CD14-positive monocyte (primary cell): ENCODE measurements at regions not wholly inside any gene's neighbourhood (a gene's known extent, or its start where the extent isn't known, plus 50 kb on each side); places are given as distances from the start of the nearest gene placed in this dataset.

ENCODE experiments used
- DNase-seq, 3 donors: peaks; one replicate each; pipeline ENCODE4 v3.0.0-alpha.2; 2011 to 2022
- H2AFZ ChIP-seq: 2 replicates; pipeline ENCODE4 v1.6.0; 2012; ENCODE audit warnings: mild to moderate bottlenecking, low read depth, low read length, inconsistent platforms; ENCODE audit not compliant: insufficient read depth, poor library complexity, severe bottlenecking
- H3K27ac ChIP-seq, 2 donors: 1 replicate in 1 of 2; 2 replicates in 1 of 2; pipeline ENCODE4 v1.5.1; 2012 to 2013; ENCODE audit warnings: low read length in 2 of 2, control low read depth in 1 of 2, inconsistent platforms in 1 of 2, low read depth in 1 of 2, mild to moderate bottlenecking in 1 of 2
- H3K27me3 ChIP-seq, 2 donors: one replicate each; pipeline versions ENCODE4 v1.6.0 to v1.6.1; 2011 to 2013; ENCODE audit warnings: low read length in 2 of 2; ENCODE audit not compliant: control insufficient read depth in 2 of 2, insufficient read depth in 2 of 2
- H3K36me3 ChIP-seq, 2 donors: replicated peaks in 1 of 2; 1 replicate in 1 of 2; 2 replicates in 1 of 2; pipeline versions ENCODE4 v1.5.1 to v1.6.1; 2012 to 2013; ENCODE audit warnings: low read length in 2 of 2, control low read depth in 1 of 2, inconsistent platforms in 1 of 2, mild to moderate bottlenecking in 1 of 2; ENCODE audit not compliant: insufficient read depth in 2 of 2, control insufficient read depth in 1 of 2
- H3K4me1 ChIP-seq, 2 donors: 1 replicate in 1 of 2; 2 replicates in 1 of 2; pipeline versions ENCODE4 v1.5.1 to v1.6.1; 2012 to 2013; ENCODE audit warnings: low read length in 2 of 2, control low read depth in 1 of 2, inconsistent platforms in 1 of 2, mild to moderate bottlenecking in 1 of 2, moderate library complexity in 1 of 2; ENCODE audit not compliant: insufficient read depth in 2 of 2, control insufficient read depth in 1 of 2
- H3K4me2 ChIP-seq: replicated peaks from 2 replicates; pipeline ENCODE3; 2012; ENCODE audit warnings: low read length, moderate library complexity, mild to moderate bottlenecking; ENCODE audit not compliant: poor library complexity, severe bottlenecking; ENCODE audit errors: extremely low read depth
- H3K4me3 ChIP-seq, 3 experiments: fragments of 200-600 bp in 1 of 3; sonication (generic) in 1 of 3; replicated peaks in 1 of 3; 1 replicate in 2 of 3; 2 replicates in 1 of 3; pipeline ENCODE4 v1.5.1; 2011 to 2013; ENCODE audit warnings: low read length in 3 of 3, mild to moderate bottlenecking in 3 of 3, control low read depth in 2 of 3, low read depth in 2 of 3, inconsistent platforms in 1 of 3, moderate library complexity in 1 of 3
- H3K79me2 ChIP-seq: 2 replicates; pipeline ENCODE4 v1.6.0; 2012; ENCODE audit warnings: mild to moderate bottlenecking, control low read depth, inconsistent platforms, low read length, moderate library complexity; ENCODE audit not compliant: insufficient read depth
- H3K9ac ChIP-seq: 2 replicates; pipeline ENCODE4 v1.6.0; 2017; ENCODE audit warnings: low read length, mild to moderate bottlenecking; ENCODE audit not compliant: insufficient read depth, poor library complexity, severe bottlenecking
- H3K9me3 ChIP-seq, 2 donors: replicated peaks in 1 of 2; 1 replicate in 1 of 2; 2 replicates in 1 of 2; pipeline versions ENCODE4 v1.5.1 to v1.6.1; 2012 to 2013; ENCODE audit warnings: low read length in 2 of 2, control low read depth in 1 of 2; ENCODE audit not compliant: control insufficient read depth in 1 of 2, insufficient read depth in 1 of 2
- H4K20me1 ChIP-seq: 2 replicates; pipeline ENCODE4 v1.6.0; 2012; ENCODE audit warnings: mild to moderate bottlenecking, low read length, control low read depth, moderate library complexity; ENCODE audit not compliant: insufficient read depth
- H3K27ac Mint-ChIP-seq, 7 donors: one replicate each; pipeline ENCODE4 v1.8.0; 2020; ENCODE audit warnings: mild to moderate bottlenecking in 7 of 7, mixed read lengths in 7 of 7, moderate library complexity in 6 of 7, inconsistent platforms in 2 of 7
- H3K27me3 Mint-ChIP-seq, 3 donors: one replicate each; pipeline ENCODE4 v1.8.0; 2021 to 2022; ENCODE audit warnings: low read depth in 3 of 3, mild to moderate bottlenecking in 3 of 3, mixed read lengths in 3 of 3, moderate library complexity in 3 of 3, inconsistent platforms in 1 of 3
- H3K36me3 Mint-ChIP-seq, 2 donors: one replicate each; pipeline ENCODE4 v1.8.0; 2020; ENCODE audit warnings: mixed read lengths in 2 of 2, inconsistent platforms in 1 of 2, mild to moderate bottlenecking in 1 of 2
- H3K4me1 Mint-ChIP-seq: one replicate; pipeline ENCODE4 v1.8.0; 2020; ENCODE audit warnings: mild to moderate bottlenecking, mixed read lengths
- H3K4me3 Mint-ChIP-seq, 2 donors: one replicate each; pipeline ENCODE4 v1.8.0; 2020; ENCODE audit warnings: mild to moderate bottlenecking in 2 of 2, mixed read lengths in 2 of 2, moderate library complexity in 1 of 2
- H3K9me3 Mint-ChIP-seq, 7 donors: one replicate each; pipeline ENCODE4 v1.8.0; 2020 to 2022; ENCODE audit warnings: mixed read lengths in 7 of 7, mild to moderate bottlenecking in 6 of 7, moderate library complexity in 6 of 7, inconsistent platforms in 2 of 7
- WGBS: methylation state at CpG from one replicate; pipeline ENCODE4 v1.1.5; 2013; ENCODE audit warnings: missing lambda C conversion rate; ENCODE audit not compliant: insufficient coverage; 5-methylcytosine and 5-hydroxymethylcytosine counted together
- intact Hi-C, 2 donors: fragments of 100-400 bp; cut with micrococcal nuclease; formaldehyde crosslinking; loops; one replicate each; pipeline versions ENCODE4 v1.15.0 to v1.15.1; 2023
- TF ChIP-seq, protein P1 (sequence below): fragments of 200-600 bp; IDR thresholded peaks from one replicate; pipeline ENCODE4 v1.8.0; 2022; ENCODE audit warnings: antibody characterized with exemption, mild to moderate bottlenecking

DNA sequence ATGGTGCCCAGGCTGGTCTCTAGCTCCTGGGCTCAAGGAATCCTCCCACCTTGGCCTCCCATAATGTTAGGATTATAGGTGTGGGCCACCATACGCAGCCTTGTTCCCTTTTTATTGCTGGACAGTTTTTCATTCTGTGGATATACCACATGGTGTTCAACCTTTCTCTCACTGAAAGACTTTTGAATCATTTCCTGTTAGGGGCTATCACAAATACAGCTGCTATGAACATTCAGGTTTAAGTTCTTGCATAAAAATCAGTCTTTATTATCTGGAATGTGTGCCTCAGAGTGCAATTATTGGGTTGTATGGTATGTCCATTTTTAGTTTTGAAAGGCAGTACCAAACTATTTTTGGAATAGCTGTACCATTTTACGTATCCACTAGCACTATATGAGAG is 647.2 kb downstream of the LIG4 start:
- Mint-ChIP-seq H3K27me3 (peaks cover 0 to 2% (median 0%) of the 10 kb centered on the region in 3 donors), H3K4me3 (no peak overlapping the region), H3K4me1 (no peaks in the 10 kb centered on the region), H3K9me3 (peaks cover 0 to 7% (median 2%) of the 10 kb centered on the region in 7 donors), H3K36me3 (no peaks in the 10 kb centered on the region), H3K27ac (no peak overlapping the region)
- no peaks in the 10 kb centered on the region for H3K4me1 ChIP-seq
- no peak overlapping the region for H2AFZ ChIP-seq
- no CpG with 5 or more reads among the region's 2 CpGs for WGBS
- H3K27me3 ChIP-seq, result no peaks in the 10 kb centered on the region
- no peak overlapping the region for H3K9ac ChIP-seq
- intact Hi-C loops, result no loop called here
- no peak overlapping the region for H3K4me3 ChIP-seq
- no peak overlapping the region for H3K27ac ChIP-seq
- no peak overlapping the region for H3K4me2 ChIP-seq
- TF ChIP-seq, protein P1, sequence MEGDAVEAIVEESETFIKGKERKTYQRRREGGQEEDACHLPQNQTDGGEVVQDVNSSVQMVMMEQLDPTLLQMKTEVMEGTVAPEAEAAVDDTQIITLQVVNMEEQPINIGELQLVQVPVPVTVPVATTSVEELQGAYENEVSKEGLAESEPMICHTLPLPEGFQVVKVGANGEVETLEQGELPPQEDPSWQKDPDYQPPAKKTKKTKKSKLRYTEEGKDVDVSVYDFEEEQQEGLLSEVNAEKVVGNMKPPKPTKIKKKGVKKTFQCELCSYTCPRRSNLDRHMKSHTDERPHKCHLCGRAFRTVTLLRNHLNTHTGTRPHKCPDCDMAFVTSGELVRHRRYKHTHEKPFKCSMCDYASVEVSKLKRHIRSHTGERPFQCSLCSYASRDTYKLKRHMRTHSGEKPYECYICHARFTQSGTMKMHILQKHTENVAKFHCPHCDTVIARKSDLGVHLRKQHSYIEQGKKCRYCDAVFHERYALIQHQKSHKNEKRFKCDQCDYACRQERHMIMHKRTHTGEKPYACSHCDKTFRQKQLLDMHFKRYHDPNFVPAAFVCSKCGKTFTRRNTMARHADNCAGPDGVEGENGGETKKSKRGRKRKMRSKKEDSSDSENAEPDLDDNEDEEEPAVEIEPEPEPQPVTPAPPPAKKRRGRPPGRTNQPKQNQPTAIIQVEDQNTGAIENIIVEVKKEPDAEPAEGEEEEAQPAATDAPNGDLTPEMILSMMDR, result no peak
- no peaks in the 10 kb centered on the region for H3K36me3 ChIP-seq
- DNase-seq, result no peak
- peaks cover 0 to 3% of the 10 kb centered on the region in 2 donors for H3K9me3 ChIP-seq
- no peaks in the 10 kb centered on the region for H4K20me1 ChIP-seq
- no peaks in the 10 kb centered on the region for H3K79me2 ChIP-seq

DNA sequence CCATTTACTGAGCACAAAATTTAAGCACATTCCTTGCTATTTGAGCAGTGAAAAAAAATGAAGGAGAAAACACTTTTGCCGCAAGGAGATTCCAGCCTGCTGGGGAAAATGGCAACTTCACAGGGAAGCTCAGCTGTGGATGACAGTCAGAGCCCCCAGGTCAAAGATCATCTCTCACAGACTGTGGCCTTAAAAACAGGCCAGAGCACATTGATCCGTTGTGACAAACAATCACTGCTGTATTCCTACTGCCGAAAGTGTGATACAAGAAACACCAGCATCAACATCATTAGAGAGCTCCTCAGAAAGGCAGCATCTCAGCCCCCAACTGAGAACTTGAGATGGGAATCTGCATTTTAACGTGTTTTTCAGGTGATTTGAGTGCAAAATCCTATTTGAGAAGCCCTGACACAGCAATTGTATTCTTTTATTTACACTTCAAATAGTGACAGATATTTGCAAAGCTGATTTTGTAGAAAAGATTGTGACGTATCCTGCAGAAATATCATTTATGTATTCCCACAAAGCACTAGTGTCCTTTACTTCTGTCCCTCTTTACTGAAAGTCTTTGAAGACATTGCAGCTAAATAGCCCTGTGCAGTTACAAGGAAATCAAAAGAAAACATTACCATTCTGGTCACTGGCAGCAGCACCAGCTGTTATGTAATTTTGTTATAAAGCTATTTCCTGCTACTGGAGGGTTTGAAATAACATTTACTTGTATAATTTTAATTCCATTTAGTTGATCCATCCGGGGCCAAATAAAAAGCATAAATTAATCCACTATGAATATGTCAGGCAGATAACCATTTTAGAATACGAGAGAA is 652.0 kb downstream of the LIG4 start:
- H3K27me3 Mint-ChIP-seq, result peaks cover 0 to 2% (median 0%) of the 10 kb centered on the region in 3 donors
- H3K4me3 ChIP-seq, result no peak overlapping the region
- peaks cover 0 to 7% (median 2%) of the 10 kb centered on the region in 7 donors for H3K9me3 Mint-ChIP-seq
- H3K4me1 Mint-ChIP-seq, result no peaks in the 10 kb centered on the region
- no peaks in the 10 kb centered on the region for H3K79me2 ChIP-seq
- 94% methylated on average over 3 of the region's 7 CpGs for WGBS
- H4K20me1 ChIP-seq, result no peaks in the 10 kb centered on the region
- H3K9ac ChIP-seq, result no peak overlapping the region
- H3K4me3 Mint-ChIP-seq, result no peak overlapping the region
- H2AFZ ChIP-seq, result no peak overlapping the region
- no peak overlapping the region for H3K27ac Mint-ChIP-seq
- H3K9me3 ChIP-seq, result peaks cover 5 to 7% of the 10 kb centered on the region in 2 donors
- no peak overlapping the region for H3K4me2 ChIP-seq
- DNase-seq, result no peak
- TF ChIP-seq, protein P1, result no peak
- H3K36me3 Mint-ChIP-seq, result no peaks in the 10 kb centered on the region
- intact Hi-C loops, result no loop called here
- no peaks in the 10 kb centered on the region for H3K4me1 ChIP-seq
- H3K27ac ChIP-seq, result no peak overlapping the region
- no peaks in the 10 kb centered on the region for H3K27me3 ChIP-seq
- H3K36me3 ChIP-seq, result no peaks in the 10 kb centered on the region
